ENCODE measurements at regions not wholly inside any gene's neighbourhood (a gene's known extent, or its start where the extent isn't known, plus 50 kb on each side); places are given as distances from the start of the nearest gene placed in this dataset.

DNA sequence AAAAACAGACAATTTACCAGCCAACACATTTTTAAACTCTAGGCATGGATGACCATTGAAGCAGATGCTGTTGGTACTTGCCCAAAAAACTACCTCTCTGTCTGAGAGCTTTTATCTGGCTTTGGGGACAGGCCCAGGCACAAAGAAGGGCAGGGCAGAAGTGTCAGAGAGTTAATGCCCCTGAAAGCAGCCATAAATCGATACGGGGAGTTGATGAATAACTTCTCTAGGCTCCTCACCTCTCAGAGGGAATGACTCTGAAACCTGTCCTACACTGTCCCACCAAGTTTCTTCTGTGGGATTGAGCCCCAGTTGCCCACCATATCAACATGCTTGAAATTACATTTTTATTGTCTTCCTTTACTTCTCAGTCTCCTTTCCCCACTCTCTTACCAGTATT, 113.0 kb upstream of the DAAM1 start:
- WGBS, 2 donors (ENCODE audit: extremely low coverage in 2 of 2, insufficient read length in 2 of 2, insufficient replicate concordance in 1 of 2), result no CpG with 5 or more reads among the region's 2 CpGs
- Histone ChIP-seq H3K79me1 (ENCODE audit: low read depth, low read length) (no peaks in the 10 kb centered on the region), H2BK120ac (ENCODE audit: low read depth, low read length) (no peak overlapping the region), H2BK15ac (ENCODE audit: low read length) (no peak overlapping the region), H3K4ac (ENCODE audit: low read length) (no peak overlapping the region), H3K9me3 (replicated peaks in 1 of 2; ENCODE audit: control insufficient read depth in 2 of 2, insufficient read depth in 1 of 2, low read depth in 1 of 2, low read length in 2 of 2) (no peaks in the 10 kb centered on the region), H4K8ac (ENCODE audit: low read depth, low read length) (no peak overlapping the region), H3K14ac (ENCODE audit: low read length) (no peak overlapping the region), H3K9ac (ENCODE audit: low read depth, low read length, poor library complexity) (no peak overlapping the region), H3K4me2 (ENCODE audit: insufficient read depth, low read length, poor library complexity, severe bottlenecking) (no peak overlapping the region), H2BK5ac (ENCODE audit: low read length) (no peak overlapping the region), H3K4me3 (ENCODE audit: low read length in 2 of 2) (no peak overlapping the region), H3K27me3 (ENCODE audit: control insufficient read depth in 3 of 3, insufficient read depth in 3 of 3, low read depth in 1 of 3, low read length in 3 of 3) (peaks cover 0 to 3% (median 0%) of the 10 kb centered on the region in 3 experiments), H3K18ac (ENCODE audit: low read length) (no peak overlapping the region), H3K27ac (replicated peaks; ENCODE audit: low read length) (no peak overlapping the region), H4K91ac (ENCODE audit: low read depth, low read length, poor library complexity) (no peak overlapping the region), H2AK5ac (ENCODE audit: low read depth, low read length) (no peak overlapping the region), H3K4me1 (ENCODE audit: control insufficient read depth in 2 of 2, insufficient read depth in 1 of 2, low read depth in 1 of 2, low read length in 2 of 2) (no peaks in the 10 kb centered on the region), H3K36me3 (replicated peaks in 1 of 2; ENCODE audit: control insufficient read depth in 2 of 2, insufficient read depth in 2 of 2, low read length in 2 of 2) (no peaks in the 10 kb centered on the region), H2AFZ (ENCODE audit: low read length) (no peak overlapping the region), H2BK12ac (ENCODE audit: low read length) (no peak overlapping the region), H3K23ac (ENCODE audit: low read depth, low read length, poor library complexity) (no peak overlapping the region)
- DNase-seq (ENCODE audit: low spot score), result no peak

DNA sequence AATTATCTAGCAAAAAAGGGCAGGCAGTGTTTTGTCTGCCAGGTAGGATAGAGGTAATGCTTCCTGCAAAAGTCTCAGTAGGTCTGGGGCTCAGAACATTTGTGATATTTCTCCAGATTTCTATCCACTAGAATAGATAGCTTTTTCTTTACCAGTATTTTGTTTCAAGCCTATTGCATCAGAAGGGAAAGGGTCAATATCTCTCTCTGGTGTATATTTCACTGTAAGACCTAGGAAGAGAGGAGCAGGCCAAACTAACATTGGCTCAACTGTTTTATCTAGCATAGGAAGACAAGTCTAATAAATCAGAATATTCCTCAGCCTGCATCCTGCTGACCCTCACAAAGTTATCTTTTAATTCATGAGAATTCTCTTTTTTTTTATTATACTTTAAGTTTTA, 106.7 kb upstream of the DAAM1 start:
- Histone ChIP-seq H3K9me3 (replicated peaks in 1 of 2; ENCODE audit: control insufficient read depth in 2 of 2, insufficient read depth in 1 of 2, low read depth in 1 of 2, low read length in 2 of 2) (no peaks in the 10 kb centered on the region), H4K91ac (ENCODE audit: low read depth, low read length, poor library complexity) (no peak overlapping the region), H3K4ac (ENCODE audit: low read length) (no peak overlapping the region), H3K27ac (replicated peaks; ENCODE audit: low read length) (no peak overlapping the region), H3K4me2 (ENCODE audit: insufficient read depth, low read length, poor library complexity, severe bottlenecking) (no peak overlapping the region), H3K9ac (ENCODE audit: low read depth, low read length, poor library complexity) (no peak overlapping the region), H3K4me1 (ENCODE audit: control insufficient read depth in 2 of 2, insufficient read depth in 1 of 2, low read depth in 1 of 2, low read length in 2 of 2) (peaks cover 0 to 4% of the 10 kb centered on the region in 2 donors), H3K4me3 (ENCODE audit: low read length in 2 of 2) (no peak overlapping the region), H2BK15ac (ENCODE audit: low read length) (no peak overlapping the region), H2BK12ac (ENCODE audit: low read length) (no peak overlapping the region), H3K18ac (ENCODE audit: low read length) (no peak overlapping the region), H3K36me3 (replicated peaks in 1 of 2; ENCODE audit: control insufficient read depth in 2 of 2, insufficient read depth in 2 of 2, low read length in 2 of 2) (no peaks in the 10 kb centered on the region), H2BK120ac (ENCODE audit: low read depth, low read length) (no peak overlapping the region), H4K8ac (ENCODE audit: low read depth, low read length) (no peak overlapping the region), H2BK5ac (ENCODE audit: low read length) (no peak overlapping the region), H3K14ac (ENCODE audit: low read length) (no peak overlapping the region), H2AK5ac (ENCODE audit: low read depth, low read length) (no peak overlapping the region), H2AFZ (ENCODE audit: low read length) (no peak overlapping the region), H3K27me3 (ENCODE audit: control insufficient read depth in 3 of 3, insufficient read depth in 3 of 3, low read depth in 1 of 3, low read length in 3 of 3) (no peaks in the 10 kb centered on the region), H3K79me1 (ENCODE audit: low read depth, low read length) (no peaks in the 10 kb centered on the region), H3K23ac (ENCODE audit: low read depth, low read length, poor library complexity) (no peak overlapping the region)
- DNase-seq (ENCODE audit: low spot score), result no peak

DNA sequence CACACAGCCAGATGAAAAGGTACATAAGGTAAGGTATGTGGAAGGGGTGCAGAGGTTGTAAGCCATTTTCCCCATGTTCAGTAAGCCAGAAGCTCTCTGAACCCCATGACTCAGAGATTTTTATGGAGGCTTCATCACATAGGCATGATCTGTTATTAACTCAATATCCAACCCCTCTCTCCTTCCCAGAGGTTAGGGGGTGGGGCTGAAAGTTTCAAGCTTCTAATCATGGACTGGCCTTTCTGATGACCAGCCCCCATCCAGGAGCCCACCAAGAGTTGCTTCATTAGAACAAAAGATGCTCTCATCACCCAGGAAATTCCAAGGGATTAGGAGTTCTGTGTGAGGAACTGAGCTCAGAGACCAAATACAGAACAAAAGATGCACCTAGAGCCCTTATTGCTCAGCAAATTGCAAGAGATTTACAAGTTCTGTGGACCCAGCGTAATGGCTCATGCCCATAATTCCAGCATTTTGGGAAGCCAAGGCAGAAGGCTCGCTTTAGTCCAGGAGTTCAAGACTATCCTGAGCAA, 103.2 kb upstream of the DAAM1 start:
- Histone ChIP-seq H3K79me1 (ENCODE audit: low read depth, low read length) (no peaks in the 10 kb centered on the region), H3K18ac (ENCODE audit: low read length) (no peak overlapping the region), H2BK120ac (ENCODE audit: low read depth, low read length) (no peak overlapping the region), H3K14ac (ENCODE audit: low read length) (no peak overlapping the region), H3K23ac (ENCODE audit: low read depth, low read length, poor library complexity) (no peak overlapping the region), H3K4ac (ENCODE audit: low read length) (no peak overlapping the region), H2AFZ (ENCODE audit: low read length) (no peak overlapping the region), H3K27me3 (ENCODE audit: control insufficient read depth in 3 of 3, insufficient read depth in 3 of 3, low read depth in 1 of 3, low read length in 3 of 3) (no peaks in the 10 kb centered on the region), H3K4me2 (ENCODE audit: insufficient read depth, low read length, poor library complexity, severe bottlenecking) (no peak overlapping the region), H3K36me3 (replicated peaks in 1 of 2; ENCODE audit: control insufficient read depth in 2 of 2, insufficient read depth in 2 of 2, low read length in 2 of 2) (no peaks in the 10 kb centered on the region), H2BK12ac (ENCODE audit: low read length) (no peak overlapping the region), H3K9me3 (replicated peaks in 1 of 2; ENCODE audit: control insufficient read depth in 2 of 2, insufficient read depth in 1 of 2, low read depth in 1 of 2, low read length in 2 of 2) (no peaks in the 10 kb centered on the region), H2BK15ac (ENCODE audit: low read length) (no peak overlapping the region), H4K91ac (ENCODE audit: low read depth, low read length, poor library complexity) (no peak overlapping the region), H3K9ac (ENCODE audit: low read depth, low read length, poor library complexity) (no peak overlapping the region), H3K27ac (replicated peaks; ENCODE audit: low read length) (peak overlapping the region; percentile 13), H4K8ac (ENCODE audit: low read depth, low read length) (no peak overlapping the region), H2AK5ac (ENCODE audit: low read depth, low read length) (no peak overlapping the region), H3K4me1 (ENCODE audit: control insufficient read depth in 2 of 2, insufficient read depth in 1 of 2, low read depth in 1 of 2, low read length in 2 of 2) (peaks cover 0 to 4% of the 10 kb centered on the region in 2 donors), H2BK5ac (ENCODE audit: low read length) (no peak overlapping the region), H3K4me3 (ENCODE audit: low read length in 2 of 2) (no peak overlapping the region)
- WGBS, 2 donors (ENCODE audit: extremely low coverage in 2 of 2, insufficient read length in 2 of 2, insufficient replicate concordance in 1 of 2), result no CpG with 5 or more reads among the region's 2 CpGs
- DNase-seq (ENCODE audit: low spot score), result no peak

DNA sequence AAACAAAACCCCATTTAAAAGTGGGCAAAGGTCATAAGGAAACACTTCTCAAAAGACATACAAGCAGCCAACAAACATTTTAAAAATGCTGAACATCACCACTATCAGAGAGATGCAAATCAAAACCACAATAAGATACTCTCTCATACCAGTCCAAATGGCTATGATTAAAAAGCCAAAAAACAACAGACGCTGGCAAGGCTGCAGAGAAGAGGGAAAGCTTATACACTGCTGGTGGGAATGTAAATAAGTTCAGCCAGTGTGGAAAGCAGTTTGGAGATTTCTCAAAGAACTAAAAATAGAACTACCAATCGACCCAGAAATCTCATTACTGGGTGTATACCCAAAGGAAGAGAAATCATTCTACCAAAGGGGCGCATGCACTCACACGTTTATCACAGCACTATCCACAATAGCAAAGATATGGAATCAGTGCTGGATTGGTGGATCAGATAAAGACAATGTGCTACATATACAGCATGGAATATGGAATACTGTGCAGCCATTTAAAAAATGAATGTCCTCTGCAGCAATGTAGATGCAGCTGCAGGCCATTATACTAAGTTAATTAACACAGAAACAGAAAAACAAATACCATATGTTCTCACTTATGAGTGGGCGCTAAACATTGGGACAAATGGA, 102.1 kb upstream of the DAAM1 start:
- no peak overlapping the region for H2AK5ac ChIP-seq (ENCODE audit: low read depth, low read length)
- H2BK15ac ChIP-seq (ENCODE audit: low read length), result no peak overlapping the region
- H3K4ac ChIP-seq (ENCODE audit: low read length), result no peak overlapping the region
- no peak overlapping the region for H3K4me2 ChIP-seq (ENCODE audit: insufficient read depth, low read length, poor library complexity, severe bottlenecking)
- no peak overlapping the region for H3K4me3 ChIP-seq (ENCODE audit: low read length in 2 of 2)
- H2BK5ac ChIP-seq (ENCODE audit: low read length), result no peak overlapping the region
- no peak overlapping the region for H3K18ac ChIP-seq (ENCODE audit: low read length)
- no peaks in the 10 kb centered on the region for H3K9me3 ChIP-seq (replicated peaks in 1 of 2; ENCODE audit: control insufficient read depth in 2 of 2, insufficient read depth in 1 of 2, low read depth in 1 of 2, low read length in 2 of 2)
- no peak overlapping the region for H3K14ac ChIP-seq (ENCODE audit: low read length)
- H3K27me3 ChIP-seq (ENCODE audit: control insufficient read depth in 3 of 3, insufficient read depth in 3 of 3, low read depth in 1 of 3, low read length in 3 of 3), result peaks cover 0 to 3% (median 0%) of the 10 kb centered on the region in 3 experiments
- H2BK120ac ChIP-seq (ENCODE audit: low read depth, low read length), result no peak overlapping the region
- no peak overlapping the region for H4K91ac ChIP-seq (ENCODE audit: low read depth, low read length, poor library complexity)
- H3K9ac ChIP-seq (ENCODE audit: low read depth, low read length, poor library complexity), result no peak overlapping the region
- no peak overlapping the region for H3K27ac ChIP-seq (replicated peaks; ENCODE audit: low read length)
- no CpG with 5 or more reads among the region's 5 CpGs for WGBS, 2 donors (ENCODE audit: extremely low coverage in 2 of 2, insufficient read length in 2 of 2, insufficient replicate concordance in 1 of 2)
- H2AFZ ChIP-seq (ENCODE audit: low read length), result no peak overlapping the region
- no peak overlapping the region for H3K23ac ChIP-seq (ENCODE audit: low read depth, low read length, poor library complexity)
- DNase-seq (ENCODE audit: low spot score), result no peak
- no peak overlapping the region for H2BK12ac ChIP-seq (ENCODE audit: low read length)
- H4K8ac ChIP-seq (ENCODE audit: low read depth, low read length), result no peak overlapping the region
- peaks cover 0 to 4% of the 10 kb centered on the region in 2 donors for H3K4me1 ChIP-seq (ENCODE audit: control insufficient read depth in 2 of 2, insufficient read depth in 1 of 2, low read depth in 1 of 2, low read length in 2 of 2)
- no peaks in the 10 kb centered on the region for H3K36me3 ChIP-seq (replicated peaks in 1 of 2; ENCODE audit: control insufficient read depth in 2 of 2, insufficient read depth in 2 of 2, low read length in 2 of 2)
- no peaks in the 10 kb centered on the region for H3K79me1 ChIP-seq (ENCODE audit: low read depth, low read length)

Data from neuronal stem cell (in vitro differentiated cells).